HL-60 (cell line): ENCODE measurements at regions not wholly inside any gene's neighbourhood (a gene's known extent, or its start where the extent isn't known, plus 50 kb on each side); places are given as distances from the start of the nearest gene placed in this dataset.

Source experiments
- POLR2AphosphoS5 ChIP-seq: IDR thresholded peaks from 2 replicates; pipeline ENCODE4 v1.6.1; 2012; ENCODE audit warnings: low read depth
- SPI1 ChIP-seq: IDR thresholded peaks from 2 replicates; pipeline ENCODE4 v1.6.1; 2012; ENCODE audit warnings: low read depth, mild to moderate bottlenecking, borderline replicate concordance
- TF ChIP-seq, protein P1 (sequence below): IDR thresholded peaks from one replicate; pipeline ENCODE4 v1.5.1; 2011; ENCODE audit warnings: low read length, control low read depth, inconsistent platforms; ENCODE audit not compliant: insufficient read depth
- TF ChIP-seq, protein P2 (sequence below): IDR thresholded peaks from 2 replicates; pipeline ENCODE4 v1.6.1; 2012; ENCODE audit warnings: low read depth; ENCODE audit not compliant: insufficient replicate concordance

DNA sequence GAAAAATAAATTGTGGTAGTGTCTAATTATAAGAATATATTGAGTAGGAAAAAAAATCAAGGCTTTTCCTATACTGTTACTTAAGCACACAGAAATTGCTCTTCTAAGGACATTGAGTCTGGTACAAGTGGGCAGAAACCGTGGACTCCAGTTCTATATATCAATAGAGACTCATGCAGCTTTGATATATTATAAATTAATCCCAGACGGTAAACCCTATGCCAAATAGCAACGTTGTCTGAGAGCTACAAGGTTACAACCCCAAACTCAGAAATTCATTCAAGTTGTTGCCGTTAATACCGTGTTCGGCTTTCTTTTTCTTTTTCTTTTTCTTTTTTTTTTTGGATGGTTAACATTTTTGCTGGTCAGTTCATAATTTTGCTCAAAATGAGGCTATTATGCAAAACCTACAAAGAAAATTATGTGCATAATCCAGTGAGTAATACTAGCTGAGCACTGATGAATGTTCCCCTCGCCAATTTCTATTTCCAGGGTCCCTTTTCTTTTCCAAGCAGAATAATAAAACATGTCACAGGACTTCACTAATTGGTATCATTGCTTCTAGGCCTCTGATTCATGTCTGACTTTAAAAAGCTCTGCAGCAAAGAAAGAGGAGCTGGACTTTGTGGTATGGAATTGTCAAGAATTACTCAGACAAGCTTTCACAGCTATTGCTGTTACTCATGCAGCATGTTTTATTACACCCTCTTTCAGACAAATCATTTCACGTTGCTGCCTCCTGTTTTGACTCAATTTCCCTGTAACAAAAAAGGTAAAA, 737.7 kb downstream of the NLGN4X start:
- TF ChIP-seq, protein P1, sequence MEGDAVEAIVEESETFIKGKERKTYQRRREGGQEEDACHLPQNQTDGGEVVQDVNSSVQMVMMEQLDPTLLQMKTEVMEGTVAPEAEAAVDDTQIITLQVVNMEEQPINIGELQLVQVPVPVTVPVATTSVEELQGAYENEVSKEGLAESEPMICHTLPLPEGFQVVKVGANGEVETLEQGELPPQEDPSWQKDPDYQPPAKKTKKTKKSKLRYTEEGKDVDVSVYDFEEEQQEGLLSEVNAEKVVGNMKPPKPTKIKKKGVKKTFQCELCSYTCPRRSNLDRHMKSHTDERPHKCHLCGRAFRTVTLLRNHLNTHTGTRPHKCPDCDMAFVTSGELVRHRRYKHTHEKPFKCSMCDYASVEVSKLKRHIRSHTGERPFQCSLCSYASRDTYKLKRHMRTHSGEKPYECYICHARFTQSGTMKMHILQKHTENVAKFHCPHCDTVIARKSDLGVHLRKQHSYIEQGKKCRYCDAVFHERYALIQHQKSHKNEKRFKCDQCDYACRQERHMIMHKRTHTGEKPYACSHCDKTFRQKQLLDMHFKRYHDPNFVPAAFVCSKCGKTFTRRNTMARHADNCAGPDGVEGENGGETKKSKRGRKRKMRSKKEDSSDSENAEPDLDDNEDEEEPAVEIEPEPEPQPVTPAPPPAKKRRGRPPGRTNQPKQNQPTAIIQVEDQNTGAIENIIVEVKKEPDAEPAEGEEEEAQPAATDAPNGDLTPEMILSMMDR = no peak
- TF ChIP-seq, protein P2, sequence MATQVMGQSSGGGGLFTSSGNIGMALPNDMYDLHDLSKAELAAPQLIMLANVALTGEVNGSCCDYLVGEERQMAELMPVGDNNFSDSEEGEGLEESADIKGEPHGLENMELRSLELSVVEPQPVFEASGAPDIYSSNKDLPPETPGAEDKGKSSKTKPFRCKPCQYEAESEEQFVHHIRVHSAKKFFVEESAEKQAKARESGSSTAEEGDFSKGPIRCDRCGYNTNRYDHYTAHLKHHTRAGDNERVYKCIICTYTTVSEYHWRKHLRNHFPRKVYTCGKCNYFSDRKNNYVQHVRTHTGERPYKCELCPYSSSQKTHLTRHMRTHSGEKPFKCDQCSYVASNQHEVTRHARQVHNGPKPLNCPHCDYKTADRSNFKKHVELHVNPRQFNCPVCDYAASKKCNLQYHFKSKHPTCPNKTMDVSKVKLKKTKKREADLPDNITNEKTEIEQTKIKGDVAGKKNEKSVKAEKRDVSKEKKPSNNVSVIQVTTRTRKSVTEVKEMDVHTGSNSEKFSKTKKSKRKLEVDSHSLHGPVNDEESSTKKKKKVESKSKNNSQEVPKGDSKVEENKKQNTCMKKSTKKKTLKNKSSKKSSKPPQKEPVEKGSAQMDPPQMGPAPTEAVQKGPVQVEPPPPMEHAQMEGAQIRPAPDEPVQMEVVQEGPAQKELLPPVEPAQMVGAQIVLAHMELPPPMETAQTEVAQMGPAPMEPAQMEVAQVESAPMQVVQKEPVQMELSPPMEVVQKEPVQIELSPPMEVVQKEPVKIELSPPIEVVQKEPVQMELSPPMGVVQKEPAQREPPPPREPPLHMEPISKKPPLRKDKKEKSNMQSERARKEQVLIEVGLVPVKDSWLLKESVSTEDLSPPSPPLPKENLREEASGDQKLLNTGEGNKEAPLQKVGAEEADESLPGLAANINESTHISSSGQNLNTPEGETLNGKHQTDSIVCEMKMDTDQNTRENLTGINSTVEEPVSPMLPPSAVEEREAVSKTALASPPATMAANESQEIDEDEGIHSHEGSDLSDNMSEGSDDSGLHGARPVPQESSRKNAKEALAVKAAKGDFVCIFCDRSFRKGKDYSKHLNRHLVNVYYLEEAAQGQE = no peak
- TF ChIP-seq POLR2AphosphoS5 = no peak
- no peak for TF ChIP-seq SPI1
